HUDEP-2 (cell line): ENCODE measurements at regions not wholly inside any gene's neighbourhood (a gene's known extent, or its start where the extent isn't known, plus 50 kb on each side); places are given as distances from the start of the nearest gene placed in this dataset.

Experiments
- DNase-seq, 76 experiments: peaks; one replicate each; lab custom pipeline; 2025; ENCODE audit not compliant: unreplicated experiment in 76 of 76; lab: John Stamatoyannopoulos, UW

DNA sequence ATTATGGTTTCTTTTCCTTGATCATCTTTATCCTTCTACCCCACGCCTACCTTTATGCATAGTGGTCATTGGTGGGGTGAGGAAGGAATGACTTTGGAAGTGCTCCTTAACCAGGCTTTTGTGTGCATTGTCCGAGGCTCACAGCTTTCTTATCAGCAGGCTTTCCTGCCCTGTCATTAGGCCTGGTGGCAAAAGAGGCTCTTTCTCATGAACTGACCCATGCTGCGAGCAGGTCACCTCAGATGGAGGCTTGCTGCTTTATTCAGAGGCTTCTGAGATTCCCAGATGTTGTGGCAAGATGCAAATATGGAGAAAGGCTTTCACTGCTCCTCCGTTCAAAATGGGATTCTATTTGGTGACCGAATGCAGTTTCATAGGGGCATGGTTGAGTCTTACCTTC lies 57.4 kb upstream of the DMRTA1 start:
- DNase-seq, result no peak

DNA sequence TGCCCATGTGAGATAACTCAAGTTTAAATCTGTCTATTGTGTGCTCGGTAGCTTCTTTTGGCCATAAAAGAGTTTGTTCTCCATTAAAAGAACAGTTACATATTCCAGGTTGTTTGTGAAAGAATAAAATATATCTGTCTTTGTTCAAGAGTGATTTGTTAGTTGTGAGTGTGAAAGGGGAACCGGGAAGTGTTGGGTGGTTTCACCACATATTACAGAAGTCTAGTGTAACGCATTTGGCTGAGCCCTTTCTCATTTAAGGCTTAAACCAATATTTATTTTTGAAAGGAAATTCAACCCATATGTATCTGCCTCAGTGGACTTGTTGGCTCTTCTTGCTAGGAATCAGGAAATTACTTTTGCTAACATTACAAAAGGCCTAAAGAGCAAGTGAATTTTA lies 54.1 kb upstream of the DMRTA1 start:
- no peak for DNase-seq

DNA sequence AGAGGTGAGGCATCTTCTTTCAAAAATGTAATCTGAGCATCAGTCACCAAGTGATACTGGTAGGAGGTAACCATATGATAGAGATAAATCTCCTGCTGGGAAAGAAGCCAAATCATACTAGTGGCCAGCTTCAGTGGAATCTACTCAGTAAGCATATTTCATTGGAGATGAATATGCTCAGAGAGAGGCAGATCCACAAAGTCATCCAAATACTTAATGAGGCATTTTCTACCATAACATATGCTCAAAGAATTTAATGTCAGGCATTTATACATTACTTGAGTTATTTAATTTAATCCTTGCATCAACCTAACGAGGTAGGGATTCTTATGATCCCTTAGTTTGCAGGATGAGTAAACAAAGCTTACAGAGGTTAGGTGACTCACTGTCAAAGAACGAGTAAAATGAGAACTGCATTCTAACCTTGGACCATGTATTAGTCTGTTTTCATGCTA lies 50.9 kb upstream of the DMRTA1 start:
- DNase-seq, result no peak
